Vagina (tissue), 2 donors: ENCODE measurements at regions not wholly inside any gene's neighbourhood (a gene's known extent, or its start where the extent isn't known, plus 50 kb on each side); places are given as distances from the start of the nearest gene placed in this dataset.

Experiments
- DNase-seq, 2 donors: peaks; one replicate each; pipeline ENCODE4 v3.0.0-alpha.2; 2017; ENCODE audit errors: extremely low spot score in 2 of 2
- H3K27ac ChIP-seq: fragments of 200-600 bp; sonication (generic); one replicate; pipeline ENCODE4 v1.5.1; 2019
- H3K27me3 ChIP-seq: fragments of 200-600 bp; sonication (generic); one replicate; pipeline ENCODE4 v1.5.1; 2019
- H3K36me3 ChIP-seq, 2 donors: fragments of 200-600 bp; sonication (generic); one replicate each; pipeline ENCODE4 v1.5.1; 2017 to 2019
- H3K4me1 ChIP-seq: fragments of 200-600 bp; sonication (generic); one replicate; pipeline ENCODE4 v1.5.1; 2019
- H3K4me3 ChIP-seq, 2 donors: fragments of 200-600 bp; sonication (generic); 1 replicate in 1 of 2; 2 replicates in 1 of 2; pipeline ENCODE4 v1.5.1; 2016 to 2019
- H3K9me3 ChIP-seq: fragments of 200-600 bp; sonication (generic); one replicate; pipeline ENCODE4 v1.5.1; 2019
- POLR2A ChIP-seq, 2 donors: fragments of 450-650 bp; IDR thresholded peaks; one replicate each; pipeline ENCODE4 v1.6.1; 2017; ENCODE audit warnings: antibody characterized with exemption in 2 of 2, mild to moderate bottlenecking in 2 of 2, moderate library complexity in 2 of 2
- POLR2AphosphoS5 ChIP-seq, 2 donors: sonication (generic); formaldehyde crosslinking; IDR thresholded peaks; one replicate each; pipeline ENCODE4 v1.9.0; 2017; ENCODE audit warnings: antibody characterized with exemption in 2 of 2, mild to moderate bottlenecking in 2 of 2, low read depth in 1 of 2; ENCODE audit not compliant: insufficient read depth in 1 of 2
- intact Hi-C: fragments of 100-400 bp; cut with DNase I; formaldehyde crosslinking; loops from one replicate; pipeline ENCODE4 v1.15.1; 2023
- TF ChIP-seq, protein P1 (sequence below), 3 experiments: fragments of 450-650 bp in 2 of 3; fragments of 200-600 bp in 1 of 3; sonication (generic) in 1 of 3; IDR thresholded peaks; one replicate each; pipeline ENCODE4 v1.5.1; 2017 to 2019; ENCODE audit warnings: antibody characterized with exemption in 3 of 3, mild to moderate bottlenecking in 2 of 3, moderate library complexity in 2 of 3

- Histone ChIP-seq H3K27me3 (no peaks in the 10 kb centered on the region), H3K36me3 (no peaks in the 10 kb centered on the region), H3K4me1 (no peaks in the 10 kb centered on the region), H3K9me3 (no peaks in the 10 kb centered on the region), H3K27ac (no peak overlapping the region), H3K4me3 (no peak overlapping the region)
- TF ChIP-seq, protein P1, sequence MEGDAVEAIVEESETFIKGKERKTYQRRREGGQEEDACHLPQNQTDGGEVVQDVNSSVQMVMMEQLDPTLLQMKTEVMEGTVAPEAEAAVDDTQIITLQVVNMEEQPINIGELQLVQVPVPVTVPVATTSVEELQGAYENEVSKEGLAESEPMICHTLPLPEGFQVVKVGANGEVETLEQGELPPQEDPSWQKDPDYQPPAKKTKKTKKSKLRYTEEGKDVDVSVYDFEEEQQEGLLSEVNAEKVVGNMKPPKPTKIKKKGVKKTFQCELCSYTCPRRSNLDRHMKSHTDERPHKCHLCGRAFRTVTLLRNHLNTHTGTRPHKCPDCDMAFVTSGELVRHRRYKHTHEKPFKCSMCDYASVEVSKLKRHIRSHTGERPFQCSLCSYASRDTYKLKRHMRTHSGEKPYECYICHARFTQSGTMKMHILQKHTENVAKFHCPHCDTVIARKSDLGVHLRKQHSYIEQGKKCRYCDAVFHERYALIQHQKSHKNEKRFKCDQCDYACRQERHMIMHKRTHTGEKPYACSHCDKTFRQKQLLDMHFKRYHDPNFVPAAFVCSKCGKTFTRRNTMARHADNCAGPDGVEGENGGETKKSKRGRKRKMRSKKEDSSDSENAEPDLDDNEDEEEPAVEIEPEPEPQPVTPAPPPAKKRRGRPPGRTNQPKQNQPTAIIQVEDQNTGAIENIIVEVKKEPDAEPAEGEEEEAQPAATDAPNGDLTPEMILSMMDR (IDR thresholded peaks at IDR 0.05), result no peak
- TF ChIP-seq POLR2AphosphoS5 (IDR thresholded peaks at IDR 0.05; ENCODE audit: insufficient read depth in 1 of 2, low read depth in 1 of 2) (no peak), POLR2A (IDR thresholded peaks at IDR 0.05) (no peak)
- intact Hi-C loops, result no loop called here
- DNase-seq, result no peak
Observed at GRCh38 chr10:120755771-120756170, 95.4 kb upstream of the WDR11 start.

- H3K36me3 ChIP-seq, result no peaks in the 10 kb centered on the region
- no peak overlapping the region for H3K27ac ChIP-seq
- H3K4me3 ChIP-seq, result no peak overlapping the region
- DNase-seq, result no peak
- no peaks in the 10 kb centered on the region for H3K9me3 ChIP-seq
- TF ChIP-seq, protein P1 (IDR thresholded peaks at IDR 0.05), result no peak
- no peak for TF ChIP-seq POLR2A (IDR thresholded peaks at IDR 0.05)
- TF ChIP-seq POLR2AphosphoS5 (IDR thresholded peaks at IDR 0.05; ENCODE audit: insufficient read depth in 1 of 2, low read depth in 1 of 2), result no peak
- H3K27me3 ChIP-seq, result no peaks in the 10 kb centered on the region
- no peaks in the 10 kb centered on the region for H3K4me1 ChIP-seq
- intact Hi-C loops, result no loop called here
Observed at GRCh38 chr10:120760253-120760652, 90.9 kb upstream of the WDR11 start.

GRCh38 chr10:120761951-120762350 lies 89.2 kb upstream of the WDR11 start:
- Histone ChIP-seq H3K27me3 (no peaks in the 10 kb centered on the region), H3K36me3 (no peaks in the 10 kb centered on the region), H3K27ac (no peak overlapping the region), H3K4me3 (no peak overlapping the region), H3K4me1 (no peaks in the 10 kb centered on the region), H3K9me3 (no peaks in the 10 kb centered on the region)
- intact Hi-C loops, result no loop called here
- TF ChIP-seq, protein P1 (IDR thresholded peaks at IDR 0.05), result no peak
- no peak for TF ChIP-seq POLR2AphosphoS5 (IDR thresholded peaks at IDR 0.05; ENCODE audit: insufficient read depth in 1 of 2, low read depth in 1 of 2)
- TF ChIP-seq POLR2A (IDR thresholded peaks at IDR 0.05), result no peak
- no peak for DNase-seq

DNA sequence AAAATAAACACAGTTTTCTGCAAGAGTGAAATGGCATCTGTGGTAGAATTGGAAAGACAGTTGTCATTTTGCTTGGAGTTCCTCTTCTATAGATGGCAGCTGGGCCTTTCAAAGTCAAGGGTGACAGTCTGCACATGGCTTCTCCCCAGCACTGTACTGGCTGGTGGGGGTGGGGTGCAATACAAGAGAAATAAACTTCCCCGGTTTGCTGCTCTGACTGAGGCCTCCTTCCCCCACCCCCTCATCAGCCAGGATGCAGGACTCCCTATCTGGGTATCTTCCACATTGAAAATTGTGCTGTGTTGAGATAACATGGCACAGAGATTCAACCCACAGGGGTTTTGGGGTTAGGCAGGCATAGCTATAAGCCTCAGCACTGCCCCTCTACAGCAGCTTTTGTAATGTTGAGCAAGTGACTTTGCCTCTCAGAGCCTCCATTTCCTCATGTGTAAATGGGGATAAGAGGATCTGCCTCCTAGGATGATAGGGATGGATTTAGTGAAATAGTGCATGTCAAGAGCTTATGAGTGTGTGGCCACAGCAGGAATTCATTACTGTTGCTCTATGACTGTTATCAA lies 85.8 kb upstream of the WDR11 start:
- Histone ChIP-seq H3K9me3 (no peaks in the 10 kb centered on the region), H3K27me3 (no peaks in the 10 kb centered on the region), H3K36me3 (no peaks in the 10 kb centered on the region), H3K27ac (no peak overlapping the region), H3K4me3 (no peak overlapping the region), H3K4me1 (no peaks in the 10 kb centered on the region)
- no peak for TF ChIP-seq POLR2A (IDR thresholded peaks at IDR 0.05)
- TF ChIP-seq POLR2AphosphoS5 (IDR thresholded peaks at IDR 0.05; ENCODE audit: insufficient read depth in 1 of 2, low read depth in 1 of 2), result no peak
- TF ChIP-seq, protein P1 (IDR thresholded peaks at IDR 0.05), result no peak
- intact Hi-C loops, result no loop called here
- DNase-seq, result no peak

GRCh38 chr10:120768227-120768626 lies 82.9 kb upstream of the WDR11 start:
- H3K27ac ChIP-seq, result no peak overlapping the region
- TF ChIP-seq, protein P1 (IDR thresholded peaks at IDR 0.05), result no peak
- TF ChIP-seq POLR2AphosphoS5 (IDR thresholded peaks at IDR 0.05; ENCODE audit: insufficient read depth in 1 of 2, low read depth in 1 of 2) (no peak), POLR2A (IDR thresholded peaks at IDR 0.05) (no peak)
- no peak overlapping the region for H3K4me3 ChIP-seq
- no peaks in the 10 kb centered on the region for H3K9me3 ChIP-seq
- no peaks in the 10 kb centered on the region for H3K4me1 ChIP-seq
- no peaks in the 10 kb centered on the region for H3K36me3 ChIP-seq
- DNase-seq, result no peak
- intact Hi-C loops, result no loop called here
- no peaks in the 10 kb centered on the region for H3K27me3 ChIP-seq
